ENCODE measurements at regions not wholly inside any gene's neighbourhood (a gene's known extent, or its start where the extent isn't known, plus 50 kb on each side); places are given as distances from the start of the nearest gene placed in this dataset.

- ChIA-PET POLR2A (interaction anchor here (1.0 kb wide), 1 partner anchor 121 kb away, joined by 4 read pairs; no protein-coding TSS in a partner anchor), CTCF (interaction anchor here (1.0 to 2.7 kb wide), 6 partner anchors 8 to 22 kb away, joined by 3 to 14 read pairs (median 5); no protein-coding TSS in a partner anchor)
- TF ChIP-seq, protein P1, sequence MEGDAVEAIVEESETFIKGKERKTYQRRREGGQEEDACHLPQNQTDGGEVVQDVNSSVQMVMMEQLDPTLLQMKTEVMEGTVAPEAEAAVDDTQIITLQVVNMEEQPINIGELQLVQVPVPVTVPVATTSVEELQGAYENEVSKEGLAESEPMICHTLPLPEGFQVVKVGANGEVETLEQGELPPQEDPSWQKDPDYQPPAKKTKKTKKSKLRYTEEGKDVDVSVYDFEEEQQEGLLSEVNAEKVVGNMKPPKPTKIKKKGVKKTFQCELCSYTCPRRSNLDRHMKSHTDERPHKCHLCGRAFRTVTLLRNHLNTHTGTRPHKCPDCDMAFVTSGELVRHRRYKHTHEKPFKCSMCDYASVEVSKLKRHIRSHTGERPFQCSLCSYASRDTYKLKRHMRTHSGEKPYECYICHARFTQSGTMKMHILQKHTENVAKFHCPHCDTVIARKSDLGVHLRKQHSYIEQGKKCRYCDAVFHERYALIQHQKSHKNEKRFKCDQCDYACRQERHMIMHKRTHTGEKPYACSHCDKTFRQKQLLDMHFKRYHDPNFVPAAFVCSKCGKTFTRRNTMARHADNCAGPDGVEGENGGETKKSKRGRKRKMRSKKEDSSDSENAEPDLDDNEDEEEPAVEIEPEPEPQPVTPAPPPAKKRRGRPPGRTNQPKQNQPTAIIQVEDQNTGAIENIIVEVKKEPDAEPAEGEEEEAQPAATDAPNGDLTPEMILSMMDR (IDR thresholded peaks at IDR 0.05; ENCODE audit: control extremely low read depth, extremely low read depth, low read depth, missing control alignments): no peak
- no peak for DNase-seq (ENCODE audit: extremely low spot score)
These were observed 78.4 kb upstream of the MAX start for GRCh38 chr14:65180725-65181025.

DNA sequence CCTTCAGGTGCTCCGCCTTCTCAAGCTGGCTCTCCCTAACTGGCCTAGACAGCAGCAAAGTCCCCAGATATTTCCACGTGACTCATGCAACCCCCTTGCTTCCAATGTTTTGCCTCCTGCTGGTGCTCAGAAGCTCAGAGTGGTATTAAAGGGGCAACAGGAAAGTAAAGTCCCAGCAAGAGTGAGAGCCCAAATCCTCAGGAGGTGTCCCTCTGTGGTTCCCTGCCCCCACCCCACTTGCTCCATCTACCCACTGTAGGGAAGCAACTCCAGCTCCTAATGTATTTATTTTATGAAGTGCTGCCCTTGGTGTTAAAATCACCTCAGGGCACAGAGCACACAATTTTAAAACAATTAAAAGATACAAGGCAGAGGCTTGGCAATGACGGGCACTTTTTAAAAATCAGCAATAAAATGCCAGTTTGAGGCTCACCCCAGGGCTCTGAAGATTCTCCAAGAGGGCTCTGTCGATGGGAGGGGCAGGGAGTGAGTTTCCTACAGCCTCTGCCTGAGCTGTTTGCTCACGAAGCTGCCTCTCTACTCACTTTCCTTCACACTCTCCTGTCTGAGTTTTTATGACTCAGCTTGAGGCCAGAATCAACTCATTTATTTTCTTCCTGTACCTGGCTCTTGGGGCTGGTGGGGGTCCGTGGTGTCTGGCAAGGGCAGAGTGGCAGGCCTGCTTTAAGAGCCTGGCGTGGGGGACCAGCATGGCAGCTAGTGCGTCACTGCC lies 81.9 kb upstream of the MAX start:
- ChIA-PET POLR2A (interaction anchor here (0.5 kb wide), 1 partner anchor 195 kb away, joined by 7 read pairs; no protein-coding TSS in a partner anchor), CTCF (interaction anchor here (1.0 to 4.1 kb wide), 11 partner anchors 9 to 44 kb away, joined by 3 to 21 read pairs (median 6); no protein-coding TSS in a partner anchor)
- TF ChIP-seq, protein P1 (IDR thresholded peaks at IDR 0.05; ENCODE audit: control extremely low read depth, extremely low read depth, low read depth, missing control alignments): no peak
- no peak for DNase-seq (ENCODE audit: extremely low spot score)

DNA sequence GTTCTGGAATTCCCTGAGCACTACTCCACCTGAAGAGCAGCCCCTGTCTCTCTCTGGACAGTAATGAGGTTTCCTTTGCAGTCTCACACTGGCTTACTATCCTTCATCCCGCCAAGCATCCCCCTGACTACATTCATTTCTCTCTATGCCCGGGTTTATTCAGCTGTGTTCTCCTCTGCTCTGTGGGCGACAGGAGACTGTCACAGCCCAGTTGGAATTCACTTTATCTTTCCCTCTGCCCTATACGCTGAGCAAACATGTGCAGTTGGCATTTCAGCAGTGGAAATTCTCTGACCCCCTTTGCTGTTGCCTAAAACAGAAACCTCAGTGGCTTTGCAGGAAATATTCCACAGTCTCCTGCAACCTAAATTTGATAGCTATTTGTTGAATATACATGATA lies 83.5 kb upstream of the MAX start:
- POLR2A ChIA-PET: no interaction called here
- TF ChIP-seq, protein P1 (IDR thresholded peaks at IDR 0.05; ENCODE audit: control extremely low read depth, extremely low read depth, low read depth, missing control alignments): no peak
- DNase-seq (ENCODE audit: extremely low spot score): no peak
- CTCF ChIA-PET: interaction anchor here (0.7 to 4.1 kb wide), 9 partner anchors 8 to 639 kb away, joined by 3 to 21 read pairs (median 5); no protein-coding TSS in a partner anchor

GRCh38 chr14:65186951-65187350 lies 84.6 kb upstream of the MAX start:
- CTCF ChIA-PET: interaction anchor here (1.0 to 4.1 kb wide), 6 partner anchors 10 to 774 kb away, joined by 3 to 21 read pairs (median 4); no protein-coding TSS in a partner anchor
- no peak for DNase-seq (ENCODE audit: extremely low spot score)
- TF ChIP-seq, protein P1 (IDR thresholded peaks at IDR 0.05; ENCODE audit: control extremely low read depth, extremely low read depth, low read depth, missing control alignments): no peak
- POLR2A ChIA-PET: no interaction called here

- ChIA-PET CTCF (interaction anchor here (1.0 to 4.1 kb wide), 5 partner anchors 13 to 773 kb away, joined by 3 to 21 read pairs (median 3); no protein-coding TSS in a partner anchor), POLR2A (interaction anchor here (0.5 kb wide), 1 partner anchor 19 kb away, joined by 3 read pairs; no protein-coding TSS in a partner anchor)
- no peak for DNase-seq (ENCODE audit: extremely low spot score)
- TF ChIP-seq, protein P1 (IDR thresholded peaks at IDR 0.05; ENCODE audit: control extremely low read depth, extremely low read depth, low read depth, missing control alignments): no peak
These were observed 85.2 kb upstream of the MAX start for GRCh38 chr14:65187421-65188049.

- TF ChIP-seq, protein P1 (IDR thresholded peaks at IDR 0.05; ENCODE audit: control extremely low read depth, extremely low read depth, low read depth, missing control alignments): no peak
- CTCF ChIA-PET: interaction anchor here (1.5 to 1.7 kb wide), 2 partner anchors 10 kb away, joined by 6 read pairs; no protein-coding TSS in a partner anchor
- POLR2A ChIA-PET: no interaction called here
- DNase-seq (ENCODE audit: extremely low spot score): no peak
These were observed 88.0 kb upstream of the MAX start for GRCh38 chr14:65190312-65190711.
